ENCODE measurements at regions not wholly inside any gene's neighbourhood (a gene's known extent, or its start where the extent isn't known, plus 50 kb on each side); places are given as distances from the start of the nearest gene placed in this dataset.

DNA sequence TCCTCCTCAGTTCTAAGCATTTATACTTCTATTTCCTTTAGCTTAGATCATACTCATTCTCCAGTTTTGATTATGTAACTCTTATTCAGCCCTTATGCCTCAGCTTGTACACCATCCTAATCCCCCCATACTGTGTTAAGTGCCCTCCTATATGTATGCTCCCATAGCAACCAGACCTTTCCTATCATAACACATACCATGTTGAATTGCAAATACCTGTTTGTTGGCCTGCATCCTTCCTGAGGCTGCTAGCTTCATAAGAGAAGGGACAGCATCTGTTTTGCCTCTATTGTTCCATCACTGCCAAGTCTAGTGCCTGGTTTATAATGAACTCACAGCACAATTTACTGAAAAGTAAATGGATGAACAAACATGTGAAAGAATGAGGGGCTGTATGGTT lies 443.7 kb downstream of the CENPC start:
- H3K4me3 ChIP-seq (ENCODE audit: low read length), result no peak overlapping the region
- TF ChIP-seq, protein P1, sequence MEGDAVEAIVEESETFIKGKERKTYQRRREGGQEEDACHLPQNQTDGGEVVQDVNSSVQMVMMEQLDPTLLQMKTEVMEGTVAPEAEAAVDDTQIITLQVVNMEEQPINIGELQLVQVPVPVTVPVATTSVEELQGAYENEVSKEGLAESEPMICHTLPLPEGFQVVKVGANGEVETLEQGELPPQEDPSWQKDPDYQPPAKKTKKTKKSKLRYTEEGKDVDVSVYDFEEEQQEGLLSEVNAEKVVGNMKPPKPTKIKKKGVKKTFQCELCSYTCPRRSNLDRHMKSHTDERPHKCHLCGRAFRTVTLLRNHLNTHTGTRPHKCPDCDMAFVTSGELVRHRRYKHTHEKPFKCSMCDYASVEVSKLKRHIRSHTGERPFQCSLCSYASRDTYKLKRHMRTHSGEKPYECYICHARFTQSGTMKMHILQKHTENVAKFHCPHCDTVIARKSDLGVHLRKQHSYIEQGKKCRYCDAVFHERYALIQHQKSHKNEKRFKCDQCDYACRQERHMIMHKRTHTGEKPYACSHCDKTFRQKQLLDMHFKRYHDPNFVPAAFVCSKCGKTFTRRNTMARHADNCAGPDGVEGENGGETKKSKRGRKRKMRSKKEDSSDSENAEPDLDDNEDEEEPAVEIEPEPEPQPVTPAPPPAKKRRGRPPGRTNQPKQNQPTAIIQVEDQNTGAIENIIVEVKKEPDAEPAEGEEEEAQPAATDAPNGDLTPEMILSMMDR (conservative IDR thresholded peaks at IDR 0.05; ENCODE audit: low read depth, low read length), result no peak
- DNase-seq (ENCODE audit: low read depth), result no peak

DNA sequence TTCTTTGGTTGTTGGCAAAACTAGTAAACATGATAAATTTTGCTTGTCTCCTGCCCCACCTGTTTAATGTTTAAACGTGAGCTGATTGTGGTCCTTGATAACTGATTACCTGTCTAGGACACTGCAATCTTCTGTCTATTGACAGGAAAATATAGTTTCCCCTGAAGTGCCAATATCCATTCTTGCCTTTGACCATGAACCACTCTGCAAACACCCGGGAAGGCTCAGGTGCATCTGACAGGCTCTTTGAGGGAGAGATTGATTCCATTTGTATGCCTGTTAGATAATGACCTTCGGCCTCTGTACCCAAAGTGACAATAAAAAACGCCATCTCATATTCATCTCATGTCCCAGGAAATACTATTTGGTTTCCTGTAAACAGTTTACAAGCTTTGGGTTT lies 453.0 kb downstream of the CENPC start:
- DNase-seq (ENCODE audit: low read depth), result no peak
- TF ChIP-seq, protein P1 (conservative IDR thresholded peaks at IDR 0.05; ENCODE audit: low read depth, low read length), result no peak
- H3K4me3 ChIP-seq (ENCODE audit: low read length), result no peak overlapping the region

DNA sequence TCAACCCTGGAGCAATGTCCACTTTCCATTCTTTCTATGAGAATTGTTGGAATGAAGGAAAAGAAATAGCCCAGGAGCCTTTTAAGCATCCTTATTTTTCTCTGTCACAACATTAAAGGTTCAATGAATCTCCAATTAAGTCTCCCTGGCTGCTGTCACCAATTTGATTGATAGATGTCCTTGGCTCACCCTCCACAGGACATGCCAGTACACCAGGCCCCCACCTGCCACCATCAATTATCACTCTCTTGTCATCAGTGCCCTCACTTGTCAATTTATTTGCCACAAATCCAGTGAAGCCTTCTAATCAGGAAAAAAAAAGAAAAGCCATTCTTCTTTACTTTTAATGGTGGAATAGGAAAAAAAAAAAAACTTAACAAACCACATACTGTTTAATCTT lies 453.6 kb downstream of the CENPC start:
- H3K4me3 ChIP-seq (ENCODE audit: low read length), result no peak overlapping the region
- no peak for DNase-seq (ENCODE audit: low read depth)
- TF ChIP-seq, protein P1 (conservative IDR thresholded peaks at IDR 0.05; ENCODE audit: low read depth, low read length), result no peak

DNA sequence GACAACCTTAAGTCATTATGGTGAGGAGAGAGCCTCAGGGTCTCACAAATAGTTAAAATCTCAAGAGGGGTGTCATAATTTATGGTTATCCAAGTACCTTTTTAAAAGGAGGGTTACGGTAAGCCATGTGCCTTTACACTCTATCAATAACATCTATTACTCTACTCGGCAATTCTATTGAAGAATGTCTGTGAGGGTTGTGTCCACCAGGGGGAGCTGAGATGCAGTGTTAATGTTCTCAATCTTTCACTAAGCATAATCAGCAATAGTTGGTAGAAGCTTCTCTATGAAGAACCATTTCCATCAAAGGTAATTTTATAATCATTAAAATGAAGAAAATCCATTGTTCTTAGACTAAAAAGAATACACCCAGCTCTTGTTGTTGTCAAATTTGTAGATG lies 457.4 kb downstream of the CENPC start:
- H3K4me3 ChIP-seq (ENCODE audit: low read length), result no peak overlapping the region
- no peak for DNase-seq (ENCODE audit: low read depth)
- TF ChIP-seq, protein P1 (conservative IDR thresholded peaks at IDR 0.05; ENCODE audit: low read depth, low read length), result peak; percentile 56

DNA sequence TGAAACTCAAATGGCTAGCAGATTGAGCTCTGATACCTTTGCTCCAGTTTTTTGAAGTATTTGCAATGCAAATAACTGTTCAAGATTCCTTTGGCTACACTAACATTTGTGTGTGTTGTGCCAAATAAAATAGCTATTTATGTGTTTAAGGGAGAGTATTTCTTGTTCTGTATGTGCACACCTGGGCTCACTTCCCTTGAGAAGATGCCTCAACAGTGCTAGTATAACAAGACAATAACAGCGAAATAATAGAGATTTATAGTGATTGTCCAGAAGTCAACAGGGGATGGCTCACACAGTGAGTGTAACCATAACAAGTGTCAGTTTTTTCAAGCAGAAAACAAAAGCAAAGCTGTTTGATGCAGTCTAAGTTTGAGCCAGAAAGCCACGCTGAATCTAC lies 460.5 kb downstream of the CENPC start:
- TF ChIP-seq, protein P1 (conservative IDR thresholded peaks at IDR 0.05; ENCODE audit: low read depth, low read length), result no peak
- no peak overlapping the region for H3K4me3 ChIP-seq (ENCODE audit: low read length)
- DNase-seq (ENCODE audit: low read depth), result no peak

DNA sequence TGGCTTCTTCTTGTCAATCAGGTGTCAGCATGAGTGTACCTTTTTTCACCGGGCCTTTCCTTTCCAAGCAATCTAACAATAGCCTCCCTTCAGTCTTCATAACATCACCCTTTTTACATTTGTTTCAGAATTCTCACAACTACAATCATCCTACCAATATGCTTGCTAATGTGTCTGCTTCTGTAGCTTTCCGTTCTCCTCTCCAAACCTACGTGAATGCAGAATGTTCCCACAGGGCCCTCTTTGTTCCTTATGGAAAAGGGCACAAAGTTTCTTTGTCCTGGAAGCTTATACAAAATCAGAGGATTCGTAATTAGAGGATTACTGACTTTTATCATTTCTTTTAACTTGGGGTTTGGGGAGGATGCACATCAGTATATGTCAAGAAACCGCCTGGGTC lies 461.8 kb downstream of the CENPC start:
- TF ChIP-seq, protein P1 (conservative IDR thresholded peaks at IDR 0.05; ENCODE audit: low read depth, low read length), result no peak
- no peak for DNase-seq (ENCODE audit: low read depth)
- H3K4me3 ChIP-seq (ENCODE audit: low read length), result no peak overlapping the region

DNA sequence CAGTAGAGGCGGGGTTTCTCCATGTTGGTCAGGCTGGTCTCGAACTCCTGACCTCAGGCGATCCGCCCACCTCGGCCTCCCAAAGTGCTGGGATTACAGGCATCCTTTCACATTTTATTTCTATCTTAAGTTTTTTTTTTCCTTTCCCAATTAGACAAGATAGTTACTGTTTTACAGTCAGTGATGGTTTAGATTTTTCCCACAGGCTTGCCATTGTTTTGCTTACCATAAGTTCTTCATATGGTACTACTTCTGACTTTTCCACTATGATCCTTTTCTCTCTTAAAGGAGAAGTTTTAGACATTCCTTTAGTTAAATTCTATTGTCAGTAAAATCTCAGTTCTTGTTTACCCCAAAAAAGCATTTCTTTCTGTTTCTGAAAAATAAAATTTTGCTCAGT lies 462.6 kb downstream of the CENPC start:
- DNase-seq (ENCODE audit: low read depth), result no peak
- H3K4me3 ChIP-seq (ENCODE audit: low read length), result no peak overlapping the region
- TF ChIP-seq, protein P1 (conservative IDR thresholded peaks at IDR 0.05; ENCODE audit: low read depth, low read length), result no peak

All from retinal pigment epithelial cell (primary cell).